SK-N-SH (cell line): ENCODE measurements at regions not wholly inside any gene's neighbourhood (a gene's known extent, or its start where the extent isn't known, plus 50 kb on each side); places are given as distances from the start of the nearest gene placed in this dataset.

ENCODE experiments used
- EP300 ChIP-seq, 2 experiments: IDR thresholded peaks; 2 replicates each; pipeline versions ENCODE4 v1.4.0 to v1.6.1; 2012; ENCODE audit warnings: borderline replicate concordance in 1 of 2, low read depth in 1 of 2, low read length in 1 of 2
- SIN3A ChIP-seq: IDR thresholded peaks from 2 replicates; pipeline ENCODE4 v1.6.1; 2012; ENCODE audit warnings: low read depth, mild to moderate bottlenecking, low read length, moderate library complexity, borderline replicate concordance
- TAF1 ChIP-seq: IDR thresholded peaks from 2 replicates; pipeline ENCODE4 v1.6.1; 2012; ENCODE audit warnings: low read depth, mild to moderate bottlenecking, low read length, moderate library complexity, borderline replicate concordance
- TF ChIP-seq, protein P1 (sequence below): IDR thresholded peaks from 2 replicates; pipeline ENCODE4 v1.4.0; 2012; ENCODE audit warnings: low read depth

DNA sequence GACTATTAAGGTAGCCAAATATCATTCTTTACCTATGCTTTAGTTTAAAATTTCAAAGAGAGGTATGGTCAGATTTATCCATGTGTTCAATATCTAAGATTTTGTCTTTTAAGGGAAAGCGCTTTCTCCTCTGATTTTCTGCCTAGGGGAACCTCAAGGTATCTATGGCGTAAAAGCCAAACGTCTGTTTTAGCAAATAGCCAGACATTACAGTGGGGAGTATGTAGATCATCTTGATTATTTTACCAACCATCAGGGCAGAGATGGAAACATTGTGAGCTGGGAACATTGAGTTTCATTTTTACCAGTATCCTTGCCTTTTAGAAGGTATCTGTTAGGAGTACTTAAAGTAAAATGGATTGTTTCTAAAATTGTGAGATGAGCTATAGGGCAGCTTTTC lies 71.0 kb downstream of the LEPR start:
- TF ChIP-seq EP300 (IDR thresholded peaks at IDR 0.05; ENCODE audit: borderline replicate concordance in 1 of 2, low read depth in 1 of 2, low read length in 1 of 2) (no peak), SIN3A (no peak), TAF1 (no peak)
- TF ChIP-seq, protein P1, sequence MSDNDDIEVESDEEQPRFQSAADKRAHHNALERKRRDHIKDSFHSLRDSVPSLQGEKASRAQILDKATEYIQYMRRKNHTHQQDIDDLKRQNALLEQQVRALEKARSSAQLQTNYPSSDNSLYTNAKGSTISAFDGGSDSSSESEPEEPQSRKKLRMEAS, result no peak
